ENCODE measurements at regions not wholly inside any gene's neighbourhood (a gene's known extent, or its start where the extent isn't known, plus 50 kb on each side); places are given as distances from the start of the nearest gene placed in this dataset.
"Not testable (repeated sequence)": the region's sequence is repeated elsewhere in the genome, so short reads cannot be mapped to it uniquely, and the experiment has no call there.

- TF ChIP-seq, protein P1, sequence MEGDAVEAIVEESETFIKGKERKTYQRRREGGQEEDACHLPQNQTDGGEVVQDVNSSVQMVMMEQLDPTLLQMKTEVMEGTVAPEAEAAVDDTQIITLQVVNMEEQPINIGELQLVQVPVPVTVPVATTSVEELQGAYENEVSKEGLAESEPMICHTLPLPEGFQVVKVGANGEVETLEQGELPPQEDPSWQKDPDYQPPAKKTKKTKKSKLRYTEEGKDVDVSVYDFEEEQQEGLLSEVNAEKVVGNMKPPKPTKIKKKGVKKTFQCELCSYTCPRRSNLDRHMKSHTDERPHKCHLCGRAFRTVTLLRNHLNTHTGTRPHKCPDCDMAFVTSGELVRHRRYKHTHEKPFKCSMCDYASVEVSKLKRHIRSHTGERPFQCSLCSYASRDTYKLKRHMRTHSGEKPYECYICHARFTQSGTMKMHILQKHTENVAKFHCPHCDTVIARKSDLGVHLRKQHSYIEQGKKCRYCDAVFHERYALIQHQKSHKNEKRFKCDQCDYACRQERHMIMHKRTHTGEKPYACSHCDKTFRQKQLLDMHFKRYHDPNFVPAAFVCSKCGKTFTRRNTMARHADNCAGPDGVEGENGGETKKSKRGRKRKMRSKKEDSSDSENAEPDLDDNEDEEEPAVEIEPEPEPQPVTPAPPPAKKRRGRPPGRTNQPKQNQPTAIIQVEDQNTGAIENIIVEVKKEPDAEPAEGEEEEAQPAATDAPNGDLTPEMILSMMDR (IDR thresholded peaks at IDR 0.05; ENCODE audit: insufficient read depth, low read depth, low read length): not testable (repeated sequence)
- not testable (repeated sequence) for TF ChIP-seq EZH2 (IDR thresholded peaks at IDR 0.05; ENCODE audit: insufficient read depth, low read length)
Observed at GRCh38 chr4:66462890-66463289, 792.6 kb upstream of the EPHA5 start.

Measured in astrocyte (in vitro differentiated cells and primary cell).